EH (cell line): ENCODE measurements at regions not wholly inside any gene's neighbourhood (a gene's known extent, or its start where the extent isn't known, plus 50 kb on each side); places are given as distances from the start of the nearest gene placed in this dataset.
"Not testable (repeated sequence)": the region's sequence is repeated elsewhere in the genome, so short reads cannot be mapped to it uniquely, and the experiment has no call there.

Experiments
- DNase-seq: peaks from one replicate; pipeline ENCODE4 v3.0.0-alpha.2; 2015; ENCODE audit warnings: low read depth

GRCh38 chr2:117378653-117379052 lies 435.8 kb upstream of the DDX18 start:
- DNase-seq, result no peak

GRCh38 chr2:117379928-117380327 lies 434.6 kb upstream of the DDX18 start:
- no peak for DNase-seq

- DNase-seq, result not testable (repeated sequence)
Observed at GRCh38 chr2:117383997-117384396, 430.5 kb upstream of the DDX18 start.

GRCh38 chr2:117396161-117396560 lies 418.3 kb upstream of the DDX18 start:
- no peak for DNase-seq

GRCh38 chr2:117401582-117401981 lies 412.9 kb upstream of the DDX18 start:
- DNase-seq, result no peak

- no peak for DNase-seq
Observed at GRCh38 chr2:117406443-117406842, 408.0 kb upstream of the DDX18 start.

- DNase-seq, result no peak
Observed at GRCh38 chr2:117407746-117408145, 406.7 kb upstream of the DDX18 start.

GRCh38 chr2:117409443-117409842 lies 405.0 kb upstream of the DDX18 start:
- no peak for DNase-seq

- no peak for DNase-seq
Observed at GRCh38 chr2:117411983-117412382, 402.5 kb upstream of the DDX18 start.

GRCh38 chr2:117432746-117433145 lies 381.7 kb upstream of the DDX18 start:
- no peak for DNase-seq

GRCh38 chr2:117436697-117437096 lies 377.8 kb upstream of the DDX18 start:
- no peak for DNase-seq

GRCh38 chr2:117470311-117471095 lies 344.0 kb upstream of the DDX18 start:
- no peak for DNase-seq

- DNase-seq, result no peak
Observed at GRCh38 chr2:117481608-117482007, 332.9 kb upstream of the DDX18 start.

GRCh38 chr2:117485588-117485987 lies 328.9 kb upstream of the DDX18 start:
- no peak for DNase-seq

GRCh38 chr2:117486081-117486480 lies 328.4 kb upstream of the DDX18 start:
- no peak for DNase-seq

GRCh38 chr2:117492209-117492851 lies 322.2 kb upstream of the DDX18 start:
- no peak for DNase-seq

GRCh38 chr2:117500721-117501120 lies 313.8 kb upstream of the DDX18 start:
- DNase-seq, result no peak

GRCh38 chr2:117502121-117502520 lies 312.4 kb upstream of the DDX18 start:
- no peak for DNase-seq

GRCh38 chr2:117512307-117512706 lies 302.2 kb upstream of the DDX18 start:
- no peak for DNase-seq

GRCh38 chr2:117514371-117514770 lies 300.1 kb upstream of the DDX18 start:
- DNase-seq, result no peak

GRCh38 chr2:117519238-117519637 lies 295.3 kb upstream of the DDX18 start:
- no peak for DNase-seq

GRCh38 chr2:117519721-117520120 lies 294.8 kb upstream of the DDX18 start:
- no peak for DNase-seq

GRCh38 chr2:117523267-117523666 lies 291.2 kb upstream of the DDX18 start:
- no peak for DNase-seq
